Dendritic cell treated with granulocyte-macrophage colony-stimulating factor and Interleukin-4, amounts not matched to agents 40 ng/mL and 50 ng/mL, for 4 days (primary cell): ENCODE measurements at regions not wholly inside any gene's neighbourhood (a gene's known extent, or its start where the extent isn't known, plus 50 kb on each side); places are given as distances from the start of the nearest gene placed in this dataset.
"Not testable (repeated sequence)": the region's sequence is repeated elsewhere in the genome, so short reads cannot be mapped to it uniquely, and the experiment has no call there.

Source experiments
- H3K27ac Mint-ChIP-seq: one replicate; pipeline ENCODE4 v1.8.0; 2022; ENCODE audit warnings: mild to moderate bottlenecking, mixed read lengths
- H3K27me3 Mint-ChIP-seq: one replicate; pipeline ENCODE4 v1.8.0; 2022; ENCODE audit warnings: mild to moderate bottlenecking, mixed read lengths
- H3K36me3 Mint-ChIP-seq: one replicate; pipeline ENCODE4 v1.8.0; 2022; ENCODE audit warnings: low read depth, mixed read lengths
- H3K4me1 Mint-ChIP-seq: one replicate; pipeline ENCODE4 v1.8.0; 2022; ENCODE audit warnings: low read depth, mixed read lengths
- H3K4me3 Mint-ChIP-seq: one replicate; pipeline ENCODE4 v1.8.0; 2022; ENCODE audit warnings: mild to moderate bottlenecking, moderate library complexity, mixed read lengths
- H3K9me3 Mint-ChIP-seq: one replicate; pipeline ENCODE4 v1.8.0; 2022; ENCODE audit warnings: mixed read lengths
- intact Hi-C: fragments of 100-400 bp; cut with micrococcal nuclease; formaldehyde crosslinking; loops from one replicate; pipeline ENCODE4 v1.15.0; 2022

GRCh38 chr4:60981534-60981933 lies 218.6 kb upstream of the ADGRL3 start:
- Mint-ChIP-seq H3K4me3 (no peak overlapping the region), H3K27me3 (no peaks in the 10 kb centered on the region), H3K27ac (no peak overlapping the region), H3K4me1 (no peaks in the 10 kb centered on the region), H3K9me3 (peaks cover 14% of the 10 kb centered on the region), H3K36me3 (no peaks in the 10 kb centered on the region)
- intact Hi-C loops = no loop called here

- Mint-ChIP-seq H3K4me1 (no peaks in the 10 kb centered on the region), H3K27me3 (no peaks in the 10 kb centered on the region)
Measured at GRCh38 chr4:60989141-60989540, 211.0 kb upstream of the ADGRL3 start.

GRCh38 chr4:60992037-60992436 lies 208.1 kb upstream of the ADGRL3 start:
- H3K36me3 Mint-ChIP-seq = no peaks in the 10 kb centered on the region
- no peak overlapping the region for H3K27ac Mint-ChIP-seq
- H3K9me3 Mint-ChIP-seq = peaks cover 9% of the 10 kb centered on the region
- no peaks in the 10 kb centered on the region for H3K4me1 Mint-ChIP-seq
- H3K27me3 Mint-ChIP-seq = no peaks in the 10 kb centered on the region
- no peak overlapping the region for H3K4me3 Mint-ChIP-seq
- intact Hi-C loops = no loop called here

More at GRCh38 chr4:60989141-60989540, 211.0 kb upstream of the ADGRL3 start:
- no peak overlapping the region for H3K27ac Mint-ChIP-seq
- H3K9me3 Mint-ChIP-seq = peaks cover 24% of the 10 kb centered on the region
- intact Hi-C loops = no loop called here
- H3K4me3 Mint-ChIP-seq = no peak overlapping the region
- no peaks in the 10 kb centered on the region for H3K36me3 Mint-ChIP-seq

GRCh38 chr4:61003301-61003700 lies 196.8 kb upstream of the ADGRL3 start:
- no peaks in the 10 kb centered on the region for H3K36me3 Mint-ChIP-seq
- H3K4me1 Mint-ChIP-seq = no peaks in the 10 kb centered on the region
- no peaks in the 10 kb centered on the region for H3K27me3 Mint-ChIP-seq
- no peak overlapping the region for H3K27ac Mint-ChIP-seq
- intact Hi-C loops = no loop called here
- peaks cover 38% of the 10 kb centered on the region for H3K9me3 Mint-ChIP-seq
- H3K4me3 Mint-ChIP-seq = no peak overlapping the region

GRCh38 chr4:61004651-61005170 lies 195.4 kb upstream of the ADGRL3 start:
- no peaks in the 10 kb centered on the region for H3K27me3 Mint-ChIP-seq
- no peaks in the 10 kb centered on the region for H3K36me3 Mint-ChIP-seq
- intact Hi-C loops = no loop called here
- no peak overlapping the region for H3K27ac Mint-ChIP-seq
- H3K4me3 Mint-ChIP-seq = no peak overlapping the region
- peaks cover 33% of the 10 kb centered on the region for H3K9me3 Mint-ChIP-seq
- H3K4me1 Mint-ChIP-seq = no peaks in the 10 kb centered on the region

GRCh38 chr4:61011051-61011450 lies 189.1 kb upstream of the ADGRL3 start:
- Mint-ChIP-seq H3K4me1 (no peaks in the 10 kb centered on the region), H3K36me3 (no peaks in the 10 kb centered on the region), H3K27ac (no peak overlapping the region), H3K27me3 (no peaks in the 10 kb centered on the region), H3K9me3 (peaks cover 53% of the 10 kb centered on the region), H3K4me3 (no peak overlapping the region)
- intact Hi-C loops = no loop called here

GRCh38 chr4:61011936-61012335 lies 188.2 kb upstream of the ADGRL3 start:
- H3K27me3 Mint-ChIP-seq, H3K27ac Mint-ChIP-seq, H3K4me1 Mint-ChIP-seq, H3K36me3 Mint-ChIP-seq, intact Hi-C loops, H3K4me3 Mint-ChIP-seq: not testable (repeated sequence)
- H3K9me3 Mint-ChIP-seq = peaks cover 50% of the 10 kb centered on the region

GRCh38 chr4:61024610-61025009 lies 175.5 kb upstream of the ADGRL3 start:
- H3K36me3 Mint-ChIP-seq = no peaks in the 10 kb centered on the region
- no peaks in the 10 kb centered on the region for H3K27me3 Mint-ChIP-seq
- peaks cover 30% of the 10 kb centered on the region for H3K9me3 Mint-ChIP-seq
- no peaks in the 10 kb centered on the region for H3K4me1 Mint-ChIP-seq
- H3K27ac Mint-ChIP-seq = no peak overlapping the region
- no peak overlapping the region for H3K4me3 Mint-ChIP-seq
- intact Hi-C loops = no loop called here

- no peaks in the 10 kb centered on the region for H3K36me3 Mint-ChIP-seq
- no peaks in the 10 kb centered on the region for H3K9me3 Mint-ChIP-seq
- intact Hi-C loops = no loop called here
- H3K4me3 Mint-ChIP-seq = no peak overlapping the region
- no peaks in the 10 kb centered on the region for H3K27me3 Mint-ChIP-seq
- no peaks in the 10 kb centered on the region for H3K4me1 Mint-ChIP-seq
- H3K27ac Mint-ChIP-seq = no peak overlapping the region
Measured at GRCh38 chr4:61027939-61028338, 172.2 kb upstream of the ADGRL3 start.

- Mint-ChIP-seq H3K9me3 (peaks cover 15% of the 10 kb centered on the region), H3K36me3 (no peaks in the 10 kb centered on the region), H3K27ac (no peak overlapping the region), H3K4me1 (no peaks in the 10 kb centered on the region), H3K27me3 (no peaks in the 10 kb centered on the region), H3K4me3 (no peak overlapping the region)
- intact Hi-C loops = no loop called here
Measured at GRCh38 chr4:61036071-61036684, 163.9 kb upstream of the ADGRL3 start.

- intact Hi-C loops = no loop called here
- Mint-ChIP-seq H3K27me3 (no peaks in the 10 kb centered on the region), H3K4me1 (no peaks in the 10 kb centered on the region), H3K4me3 (no peak overlapping the region), H3K36me3 (no peaks in the 10 kb centered on the region), H3K9me3 (peaks cover 15% of the 10 kb centered on the region), H3K27ac (no peak overlapping the region)
Measured at GRCh38 chr4:61041527-61041926, 158.6 kb upstream of the ADGRL3 start.

- H3K9me3 Mint-ChIP-seq = peaks cover 5% of the 10 kb centered on the region
- H3K4me3 Mint-ChIP-seq = no peak overlapping the region
- H3K4me1 Mint-ChIP-seq = no peaks in the 10 kb centered on the region
- no peaks in the 10 kb centered on the region for H3K27me3 Mint-ChIP-seq
- no peak overlapping the region for H3K27ac Mint-ChIP-seq
- H3K36me3 Mint-ChIP-seq = no peaks in the 10 kb centered on the region
- intact Hi-C loops = no loop called here
Measured at GRCh38 chr4:61044837-61045236, 155.3 kb upstream of the ADGRL3 start.

- peaks cover 11% of the 10 kb centered on the region for H3K9me3 Mint-ChIP-seq
- intact Hi-C loops = no loop called here
- no peak overlapping the region for H3K4me3 Mint-ChIP-seq
- H3K27me3 Mint-ChIP-seq = no peaks in the 10 kb centered on the region
- H3K36me3 Mint-ChIP-seq = no peaks in the 10 kb centered on the region
- no peak overlapping the region for H3K27ac Mint-ChIP-seq
- no peaks in the 10 kb centered on the region for H3K4me1 Mint-ChIP-seq
Measured at GRCh38 chr4:61049018-61049417, 151.1 kb upstream of the ADGRL3 start.

GRCh38 chr4:61067381-61067780 lies 132.7 kb upstream of the ADGRL3 start:
- Mint-ChIP-seq H3K27ac (no peak overlapping the region), H3K4me1 (no peaks in the 10 kb centered on the region), H3K36me3 (no peaks in the 10 kb centered on the region), H3K9me3 (peaks cover 16% of the 10 kb centered on the region), H3K27me3 (no peaks in the 10 kb centered on the region), H3K4me3 (no peak overlapping the region)
- intact Hi-C loops = no loop called here

- Mint-ChIP-seq H3K4me3 (no peak overlapping the region), H3K27me3 (no peaks in the 10 kb centered on the region), H3K4me1 (no peaks in the 10 kb centered on the region), H3K36me3 (no peaks in the 10 kb centered on the region), H3K27ac (no peak overlapping the region), H3K9me3 (peaks cover 16% of the 10 kb centered on the region)
- intact Hi-C loops = no loop called here
Measured at GRCh38 chr4:61068060-61068459, 132.1 kb upstream of the ADGRL3 start.
